ENCODE measurements at regions not wholly inside any gene's neighbourhood (a gene's known extent, or its start where the extent isn't known, plus 50 kb on each side); places are given as distances from the start of the nearest gene placed in this dataset.
A peak's percentile ranks its signal among the peaks of the same experiment; 100 is the strongest.

DNA sequence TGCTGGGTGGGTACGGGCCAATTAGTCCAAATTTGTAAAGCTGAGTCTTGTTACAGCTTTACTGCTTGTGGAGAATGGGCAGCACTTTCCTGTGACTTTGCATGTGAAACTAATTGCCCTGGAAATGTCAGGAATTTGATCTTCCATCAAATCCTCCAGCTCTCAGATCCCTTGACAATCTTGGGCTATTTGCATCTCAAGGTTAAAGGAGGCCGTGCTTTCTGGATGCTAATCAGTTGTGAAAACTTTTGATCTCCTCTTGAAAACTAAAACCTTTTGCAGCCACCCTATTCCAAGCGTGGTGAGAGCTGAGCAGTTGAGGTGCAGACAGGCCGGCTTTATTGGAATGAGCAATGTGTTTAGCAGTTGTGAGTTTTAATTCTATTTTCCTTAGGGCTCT, 68.0 kb upstream of the CLINT1 start:
- DNase-seq (ENCODE audit: low read depth, low spot score): no peak
- Histone ChIP-seq H3K9me3 (ENCODE audit: low read depth, low read length) (no peaks in the 10 kb centered on the region), H3K36me3 (ENCODE audit: insufficient read depth, low read length) (no peaks in the 10 kb centered on the region), H3K27ac (peak overlapping the region; percentile 74), H3K9ac (ENCODE audit: insufficient read length) (peak overlapping the region; percentile 15), H3K4me3 (no peak overlapping the region)
- no peak for TF ChIP-seq EZH2 (IDR thresholded peaks at IDR 0.05)
- no peak for TF ChIP-seq FOXP2 (optimal IDR thresholded peaks at IDR 0.05; ENCODE audit: control extremely low read depth, extremely low read length, insufficient read depth)

DNA sequence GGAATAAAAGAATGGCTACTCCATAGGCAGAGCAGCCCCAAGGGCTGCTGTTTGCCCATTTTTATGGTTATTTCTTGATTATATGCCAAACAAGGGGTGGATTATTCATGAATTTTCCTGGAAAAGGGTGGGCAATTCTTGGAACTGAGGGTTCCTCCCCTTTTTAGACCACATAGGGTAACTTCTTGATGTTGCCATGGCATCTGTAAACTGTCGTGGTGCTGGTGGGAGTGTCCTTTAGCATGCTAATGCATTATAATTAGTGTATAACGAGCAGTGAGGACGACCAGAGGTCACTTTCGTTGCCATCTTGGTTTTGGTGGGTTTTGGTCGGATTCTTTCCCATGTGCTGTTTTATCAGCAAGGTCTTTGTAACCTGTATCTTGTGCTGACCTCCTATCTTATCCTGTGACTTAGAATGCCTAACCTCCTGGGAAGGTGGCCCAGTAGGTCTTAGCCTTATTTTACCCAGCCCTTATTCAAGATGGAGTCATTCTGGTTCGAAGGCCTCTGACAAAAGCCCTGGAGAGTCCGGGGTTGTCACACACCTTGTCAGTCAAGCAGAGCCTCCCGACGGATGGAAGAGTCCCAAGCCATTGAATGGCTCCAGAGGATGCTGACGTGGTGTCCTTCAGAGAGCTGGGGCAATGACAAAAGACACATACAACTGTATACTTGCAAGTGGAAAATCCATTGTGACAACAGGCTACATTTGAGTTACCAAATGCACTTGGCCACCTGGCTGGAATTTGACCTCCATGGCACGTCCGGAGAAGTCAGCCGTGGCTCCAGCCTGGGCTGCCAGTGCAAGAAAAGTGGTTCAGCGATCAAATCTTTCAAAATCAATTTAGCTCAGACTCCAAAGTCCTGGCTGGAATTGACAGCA, 67.1 kb upstream of the CLINT1 start:
- no peak overlapping the region for H3K9ac ChIP-seq (ENCODE audit: insufficient read length)
- DNase-seq (ENCODE audit: low read depth, low spot score): no peak
- no peak overlapping the region for H3K4me3 ChIP-seq
- no peaks in the 10 kb centered on the region for H3K9me3 ChIP-seq (ENCODE audit: low read depth, low read length)
- TF ChIP-seq POLR2AphosphoS5 (IDR thresholded peaks at IDR 0.05; ENCODE audit: borderline replicate concordance, low read depth, low read length) (no peak), FOXP2 (optimal IDR thresholded peaks at IDR 0.05; ENCODE audit: control extremely low read depth, extremely low read length, insufficient read depth) (no peak), EZH2 (IDR thresholded peaks at IDR 0.05) (no peak)
- peak overlapping the region; percentile 38; the same call in 1 of the 2 replicates for H3K27ac ChIP-seq
- no peaks in the 10 kb centered on the region for H3K36me3 ChIP-seq (ENCODE audit: insufficient read depth, low read length)

- no peaks in the 10 kb centered on the region for H3K36me3 ChIP-seq (ENCODE audit: insufficient read depth, low read length)
- no peak for TF ChIP-seq FOXP2 (optimal IDR thresholded peaks at IDR 0.05; ENCODE audit: control extremely low read depth, extremely low read length, insufficient read depth)
- TF ChIP-seq POLR2AphosphoS5 (IDR thresholded peaks at IDR 0.05; ENCODE audit: borderline replicate concordance, low read depth, low read length): no peak
- no peak for TF ChIP-seq EZH2 (IDR thresholded peaks at IDR 0.05)
Observed at GRCh38 chr5:157924931-157925729, 66.2 kb upstream of the CLINT1 start.

GRCh38 chr5:157924490-157924889, 65.5 kb upstream of the CLINT1 start:
- no peak for TF ChIP-seq POLR2AphosphoS5 (IDR thresholded peaks at IDR 0.05; ENCODE audit: borderline replicate concordance, low read depth, low read length)
- TF ChIP-seq FOXP2 (optimal IDR thresholded peaks at IDR 0.05; ENCODE audit: control extremely low read depth, extremely low read length, insufficient read depth): no peak
- TF ChIP-seq EZH2 (IDR thresholded peaks at IDR 0.05): no peak
- H3K9ac ChIP-seq (ENCODE audit: insufficient read length): no peak overlapping the region
- no peaks in the 10 kb centered on the region for H3K36me3 ChIP-seq (ENCODE audit: insufficient read depth, low read length)
- no peak overlapping the region for H3K4me3 ChIP-seq
- DNase-seq (ENCODE audit: low read depth, low spot score): no peak
- peak overlapping the region; percentile 40 for H3K27ac ChIP-seq
- H3K9me3 ChIP-seq (ENCODE audit: low read depth, low read length): no peaks in the 10 kb centered on the region

More at GRCh38 chr5:157924931-157925729, 66.2 kb upstream of the CLINT1 start:
- Histone ChIP-seq H3K4me3 (no peak overlapping the region), H3K27ac (peak overlapping the region; percentile 40), H3K9ac (ENCODE audit: insufficient read length) (no peak overlapping the region), H3K9me3 (ENCODE audit: low read depth, low read length) (no peaks in the 10 kb centered on the region)
- DNase-seq (ENCODE audit: low read depth, low spot score): no peak

DNA sequence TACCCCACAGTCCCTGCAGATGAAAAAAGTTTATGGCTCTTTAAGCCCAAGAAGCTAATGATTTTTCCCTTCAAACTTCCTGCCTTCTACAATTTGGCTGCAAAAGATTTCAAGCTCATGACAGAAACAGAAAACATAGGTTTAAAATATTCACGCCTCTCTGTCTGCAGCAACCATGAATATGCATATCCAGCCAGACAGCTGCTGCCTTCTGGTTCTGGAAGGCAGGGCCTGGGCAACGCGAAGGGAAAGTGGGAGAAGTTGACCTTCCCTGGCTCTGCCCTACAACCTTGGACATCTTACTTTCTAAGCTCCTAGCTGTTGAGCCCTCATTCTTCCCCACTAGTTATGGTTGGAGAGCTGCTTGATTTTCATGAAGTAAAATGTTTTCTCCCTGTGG, 64.8 kb upstream of the CLINT1 start:
- TF ChIP-seq FOXP2 (optimal IDR thresholded peaks at IDR 0.05; ENCODE audit: control extremely low read depth, extremely low read length, insufficient read depth): no peak
- no peak for TF ChIP-seq POLR2AphosphoS5 (IDR thresholded peaks at IDR 0.05; ENCODE audit: borderline replicate concordance, low read depth, low read length)
- TF ChIP-seq EZH2 (IDR thresholded peaks at IDR 0.05): no peak
- no peak overlapping the region for H3K9ac ChIP-seq (ENCODE audit: insufficient read length)
- DNase-seq (ENCODE audit: low read depth, low spot score): no peak
- no peaks in the 10 kb centered on the region for H3K36me3 ChIP-seq (ENCODE audit: insufficient read depth, low read length)
- peak overlapping the region; percentile 40 for H3K27ac ChIP-seq
- H3K4me3 ChIP-seq: no peak overlapping the region
- H3K9me3 ChIP-seq (ENCODE audit: low read depth, low read length): no peaks in the 10 kb centered on the region

- Histone ChIP-seq H3K4me3 (no peak overlapping the region), H3K36me3 (ENCODE audit: insufficient read depth, low read length) (no peaks in the 10 kb centered on the region), H3K9me3 (ENCODE audit: low read depth, low read length) (no peaks in the 10 kb centered on the region), H3K9ac (ENCODE audit: insufficient read length) (no peak overlapping the region), H3K27ac (peak overlapping the region; percentile 97)
- TF ChIP-seq FOXP2 (optimal IDR thresholded peaks at IDR 0.05; ENCODE audit: control extremely low read depth, extremely low read length, insufficient read depth) (no peak), POLR2AphosphoS5 (IDR thresholded peaks at IDR 0.05; ENCODE audit: borderline replicate concordance, low read depth, low read length) (no peak), EZH2 (IDR thresholded peaks at IDR 0.05) (no peak)
- DNase-seq (ENCODE audit: low read depth, low spot score): no peak
Observed at GRCh38 chr5:157922026-157922425, 63.1 kb upstream of the CLINT1 start.

DNA sequence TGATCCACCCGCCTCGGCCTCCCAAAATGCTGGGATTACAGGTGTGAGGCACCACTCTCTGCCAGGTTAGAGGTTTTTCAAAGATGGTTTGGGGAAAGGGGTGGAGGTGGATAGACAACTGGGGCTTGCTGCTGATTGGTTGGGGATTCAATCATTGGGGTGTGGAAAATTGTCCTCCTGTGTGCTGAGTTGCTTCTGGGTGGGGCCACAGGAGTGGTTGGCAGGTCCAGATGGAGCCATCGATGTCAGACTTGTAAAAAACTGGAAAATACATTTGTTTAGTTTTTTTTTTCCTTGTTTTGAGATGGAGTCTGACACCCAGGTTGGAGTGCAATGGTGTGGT, 61.9 kb upstream of the CLINT1 start:
- Histone ChIP-seq H3K9ac (ENCODE audit: insufficient read length) (no peak overlapping the region), H3K27ac (peak overlapping the region; percentile 97; the same call in 1 of the 2 replicates), H3K4me3 (no peak overlapping the region), H3K36me3 (ENCODE audit: insufficient read depth, low read length) (no peaks in the 10 kb centered on the region), H3K9me3 (ENCODE audit: low read depth, low read length) (no peaks in the 10 kb centered on the region)
- no peak for DNase-seq (ENCODE audit: low read depth, low spot score)
- TF ChIP-seq FOXP2 (optimal IDR thresholded peaks at IDR 0.05; ENCODE audit: control extremely low read depth, extremely low read length, insufficient read depth) (no peak), EZH2 (IDR thresholded peaks at IDR 0.05) (no peak), POLR2AphosphoS5 (IDR thresholded peaks at IDR 0.05; ENCODE audit: borderline replicate concordance, low read depth, low read length) (no peak)

Data from SK-N-MC (cell line).